ENCODE measurements at regions not wholly inside any gene's neighbourhood (a gene's known extent, or its start where the extent isn't known, plus 50 kb on each side); places are given as distances from the start of the nearest gene placed in this dataset.

- TF ChIP-seq CTCF (IDR thresholded peaks at IDR 0.05) = no peak
- no peak for TF ChIP-seq POLR2A (IDR thresholded peaks at IDR 0.05)
Measured at GRCh38 chr16:51507286-51507685, 356.2 kb upstream of the SALL1 start.

Measured in uterus (tissue), 2 donors.